GDM1 (cell line): ENCODE measurements at regions not wholly inside any gene's neighbourhood (a gene's known extent, or its start where the extent isn't known, plus 50 kb on each side); places are given as distances from the start of the nearest gene placed in this dataset.

Experiments used
- DNase-seq: peaks from one replicate; lab custom pipeline; 2025; lab: John Stamatoyannopoulos, UW

GRCh38 chr2:33890686-33891085, 291.6 kb upstream of the FAM98A start:
- DNase-seq: no peak

DNA sequence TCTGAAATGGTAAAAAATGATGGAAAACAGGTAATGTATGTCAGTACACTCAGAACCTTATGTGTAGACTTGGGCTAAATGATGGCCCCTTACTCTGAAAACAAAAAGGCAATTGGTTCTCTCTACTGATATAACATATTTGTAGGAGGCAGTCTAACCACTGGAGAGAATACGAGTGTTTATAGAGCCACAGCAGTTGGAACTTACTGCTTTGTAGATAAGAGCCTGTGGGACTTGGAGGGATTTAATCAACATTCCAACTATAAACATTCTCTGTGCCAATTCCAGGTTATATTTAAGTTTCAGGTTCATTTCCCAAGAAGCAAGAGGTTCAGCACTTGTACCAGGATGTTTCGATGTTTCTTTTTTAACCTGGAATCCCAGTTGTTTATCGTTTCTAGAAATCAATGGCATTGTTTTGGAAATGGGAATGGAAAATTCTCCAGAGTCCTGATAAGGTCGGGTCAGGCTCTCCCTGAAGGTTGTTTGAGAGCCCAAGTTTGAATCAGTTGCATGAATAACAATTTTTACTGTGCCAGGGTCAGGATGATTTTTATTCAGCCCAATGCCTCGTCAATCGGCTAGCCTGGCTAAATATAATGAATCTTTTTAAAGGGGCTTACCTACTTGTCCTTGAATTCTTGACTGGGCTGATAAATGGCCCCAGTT, 278.4 kb upstream of the FAM98A start:
- DNase-seq: no peak

GRCh38 chr2:33873076-33873605, 274.0 kb upstream of the FAM98A start:
- DNase-seq: peak; percentile 17

DNA sequence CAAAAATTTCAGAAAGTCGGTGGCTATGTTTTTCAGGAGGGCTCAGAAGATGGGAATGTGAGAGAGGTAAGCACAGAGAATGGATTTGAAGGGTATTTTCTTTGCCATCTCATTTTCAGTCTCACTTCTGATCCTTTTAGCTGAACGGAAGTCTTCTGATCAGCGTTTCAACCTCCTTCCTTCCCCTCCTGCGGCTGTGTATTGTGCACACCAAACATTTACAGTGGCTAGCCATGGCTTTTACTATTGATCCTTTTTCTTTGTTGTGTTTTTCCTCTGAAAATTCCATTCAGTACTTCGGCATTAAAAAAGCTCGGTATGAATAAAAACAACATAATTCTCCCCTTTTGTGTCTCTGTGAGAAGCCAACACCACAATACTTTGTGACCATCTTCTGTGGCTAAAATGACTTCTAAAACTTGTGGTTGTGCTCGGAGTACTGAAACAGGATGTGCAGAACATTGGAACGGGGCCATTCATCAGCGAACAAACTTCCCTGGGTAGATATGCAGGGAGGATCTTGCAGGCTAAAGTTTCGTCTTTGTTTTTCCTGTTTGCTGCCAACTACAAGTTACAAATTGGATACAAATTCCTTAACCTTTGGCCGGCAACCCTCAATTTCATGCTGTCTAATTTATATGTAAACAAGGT, 260.8 kb upstream of the FAM98A start:
- DNase-seq: peak; percentile 16

DNA sequence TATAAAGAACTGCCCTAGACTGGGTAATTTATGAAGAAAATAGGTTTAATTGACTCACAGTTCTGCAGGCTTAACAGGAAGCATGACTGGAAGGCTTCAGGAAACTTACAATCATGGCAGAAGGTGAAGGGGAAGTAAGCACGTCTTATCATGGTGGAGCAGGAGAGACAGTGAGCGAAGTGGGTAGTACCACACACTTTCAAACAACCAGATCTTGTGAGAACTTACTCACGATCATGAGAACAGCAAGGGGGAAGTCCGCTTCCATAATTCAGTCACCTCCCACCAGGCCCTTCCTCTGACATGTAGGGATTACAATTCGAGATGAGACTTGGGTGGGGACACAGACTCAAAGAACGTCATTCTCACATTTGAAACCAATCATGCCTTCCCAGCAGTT, 260.1 kb upstream of the FAM98A start:
- DNase-seq: peak; percentile 17

GRCh38 chr2:33848486-33848885, 249.4 kb upstream of the FAM98A start:
- no peak for DNase-seq

- no peak for DNase-seq
Measured at GRCh38 chr2:33839791-33840190, 240.7 kb upstream of the FAM98A start.

DNA sequence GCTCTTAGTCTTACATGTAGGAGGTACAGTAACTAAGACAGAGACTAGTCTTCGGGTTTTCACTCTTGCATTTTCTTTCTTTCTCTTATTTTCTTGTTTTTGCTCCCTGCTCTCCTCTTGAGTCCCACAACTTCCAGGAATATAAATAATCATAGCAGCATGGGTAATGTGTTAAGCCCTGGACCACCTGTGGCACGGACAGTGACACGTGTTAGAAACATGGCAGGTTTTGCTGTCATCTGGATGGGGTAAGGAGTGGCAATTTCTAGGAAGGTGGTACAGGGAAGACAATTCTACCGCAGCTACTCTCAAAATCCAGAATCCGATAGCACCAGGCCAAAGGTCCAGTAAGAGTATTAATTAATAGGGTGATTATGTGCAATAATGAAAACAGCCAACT, 237.5 kb upstream of the FAM98A start:
- DNase-seq: no peak

DNA sequence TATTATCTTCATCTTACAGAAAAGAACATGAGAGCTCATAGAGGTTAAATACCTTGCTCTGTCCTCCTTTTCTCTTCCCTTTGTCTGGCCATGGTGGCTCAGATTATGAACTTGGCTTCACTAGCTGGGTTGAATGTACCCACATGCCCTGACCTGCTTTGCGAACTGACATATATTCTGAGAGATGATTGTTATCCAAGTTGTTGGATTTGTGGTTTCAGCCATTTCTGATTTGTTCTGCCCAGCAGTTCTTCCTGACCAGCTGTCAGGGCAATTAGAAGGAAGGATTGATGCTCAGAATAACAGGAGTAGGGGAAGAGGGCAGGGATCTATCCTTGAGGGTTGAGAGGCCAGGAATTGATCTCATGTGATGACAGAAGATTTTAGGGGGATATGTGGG, 236.8 kb upstream of the FAM98A start:
- no peak for DNase-seq

GRCh38 chr2:33822964-33823363, 223.9 kb upstream of the FAM98A start:
- DNase-seq: no peak

- DNase-seq: no peak
Measured at GRCh38 chr2:33812707-33813106, 213.6 kb upstream of the FAM98A start.

- no peak for DNase-seq
Measured at GRCh38 chr2:33810046-33810835, 211.1 kb upstream of the FAM98A start.

DNA sequence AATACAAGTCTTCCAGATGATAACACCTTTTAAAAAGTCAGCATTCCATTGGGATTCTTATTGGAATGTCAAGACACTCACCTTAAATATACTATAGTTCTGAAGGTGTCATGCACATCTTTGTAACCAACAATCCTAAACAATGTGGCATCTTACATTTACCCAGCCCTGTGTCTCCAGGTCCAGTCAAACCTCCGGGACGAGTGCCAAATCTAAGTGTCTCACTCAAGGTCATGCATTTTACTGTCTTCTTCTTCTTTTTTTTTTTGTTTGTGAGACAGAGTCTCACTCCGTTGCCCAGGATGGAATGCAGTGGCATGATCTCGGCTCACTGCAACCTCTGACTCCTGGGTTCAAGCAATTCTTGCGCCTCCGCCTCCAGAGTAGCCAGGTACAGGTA, 206.9 kb upstream of the FAM98A start:
- DNase-seq: no peak

DNA sequence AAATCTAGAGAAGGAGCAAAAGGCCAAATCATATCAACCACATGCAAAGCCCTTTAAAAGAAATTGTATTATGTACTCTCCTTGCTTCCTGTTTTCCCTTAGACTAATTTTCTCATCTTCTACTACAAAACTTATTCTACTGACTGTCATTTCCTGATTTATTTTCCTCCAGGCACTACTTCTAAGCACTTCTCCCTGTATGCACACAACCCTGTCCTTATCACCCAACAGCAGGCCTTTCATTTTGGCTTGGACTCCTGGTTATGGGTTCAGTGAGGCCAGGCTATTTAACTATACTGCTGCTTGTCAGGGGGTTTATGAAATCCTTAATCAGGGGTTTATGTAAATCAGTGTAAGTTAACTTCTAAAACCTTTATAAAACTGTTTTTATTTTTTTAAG, 205.1 kb upstream of the FAM98A start:
- no peak for DNase-seq

DNA sequence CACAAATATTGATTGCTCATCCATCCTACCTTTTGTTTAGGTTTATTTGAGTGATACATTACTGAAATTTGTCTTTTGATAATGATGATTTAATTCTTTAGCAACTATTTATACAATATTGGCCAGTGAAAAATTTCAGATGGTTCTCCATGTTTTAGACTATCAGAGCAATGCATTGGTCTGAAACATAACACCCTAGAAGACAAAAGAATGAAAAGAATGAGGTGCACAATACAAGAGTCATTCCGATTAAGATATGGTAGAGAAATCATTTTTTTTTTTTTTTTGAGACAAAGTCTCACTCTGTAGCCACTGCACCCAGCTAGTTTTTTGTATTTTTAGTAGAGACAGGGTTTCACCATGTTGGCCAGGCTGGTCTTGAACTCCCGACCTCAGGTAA, 197.4 kb upstream of the FAM98A start:
- no peak for DNase-seq

DNA sequence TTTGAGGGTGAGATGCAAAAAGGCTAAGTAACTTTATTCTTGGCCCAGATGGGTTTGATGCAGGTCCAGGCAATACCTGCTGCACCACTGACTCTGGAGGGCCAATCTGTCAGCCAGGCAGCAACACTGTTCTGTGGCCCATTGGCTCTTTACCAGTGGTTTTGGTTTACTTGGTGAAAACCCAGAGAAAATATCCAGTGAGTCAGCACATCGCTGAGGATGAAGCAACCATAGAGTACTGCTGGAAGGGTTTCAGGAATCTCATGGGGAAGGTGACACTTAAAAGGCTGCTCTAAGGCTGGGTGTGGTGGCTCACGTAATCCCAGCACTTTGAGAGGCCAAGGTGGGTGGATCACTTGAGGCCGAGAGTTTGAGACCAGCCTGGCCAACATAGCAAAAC, 192.5 kb upstream of the FAM98A start:
- no peak for DNase-seq

DNA sequence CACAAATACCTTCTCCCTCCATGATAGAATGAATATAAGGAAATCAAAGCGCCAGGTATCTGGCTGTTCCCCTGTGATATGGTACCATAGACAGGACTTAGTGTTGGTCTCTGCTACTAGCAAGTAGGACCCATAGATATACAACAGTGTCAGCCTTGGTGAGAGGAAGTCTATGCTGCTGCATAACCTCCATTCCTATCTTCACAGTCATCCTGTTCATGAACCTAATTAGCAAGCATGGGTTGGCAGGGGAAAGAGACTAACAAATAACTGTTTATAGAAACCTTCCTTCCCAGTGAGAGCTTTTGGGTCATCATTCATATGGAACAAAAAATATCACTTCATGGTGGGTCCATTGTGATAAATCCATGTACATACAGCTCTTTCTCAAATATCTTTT, 188.9 kb upstream of the FAM98A start:
- no peak for DNase-seq

DNA sequence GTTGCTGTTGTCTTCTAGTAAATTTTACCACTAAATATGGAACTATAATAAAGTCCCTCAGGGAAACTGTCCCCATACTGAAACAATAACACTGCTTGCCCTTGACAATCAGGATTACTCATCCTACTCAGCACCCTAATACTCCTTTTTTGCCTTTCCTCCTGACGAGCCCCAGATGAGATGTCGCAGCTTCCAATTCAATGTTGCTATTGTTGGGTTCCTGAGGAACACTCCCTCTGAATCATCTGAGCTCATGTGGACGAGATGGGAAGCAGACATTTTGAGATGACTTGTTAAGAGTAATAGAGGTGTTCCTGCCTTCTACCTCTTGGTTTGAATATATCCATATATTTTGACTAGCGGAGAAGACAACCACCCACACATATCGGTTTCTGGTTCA, 187.8 kb upstream of the FAM98A start:
- no peak for DNase-seq

GRCh38 chr2:33785201-33786106, 186.4 kb upstream of the FAM98A start:
- DNase-seq: no peak

- DNase-seq: no peak
Measured at GRCh38 chr2:33784488-33784887, 185.4 kb upstream of the FAM98A start.

- DNase-seq: no peak
Measured at GRCh38 chr2:33782395-33783230, 183.5 kb upstream of the FAM98A start.
